GM19438 (cell line): ENCODE measurements at regions not wholly inside any gene's neighbourhood (a gene's known extent, or its start where the extent isn't known, plus 50 kb on each side); places are given as distances from the start of the nearest gene placed in this dataset.

Experiments
- ATAC-seq: cut with Tn5 transposase; IDR thresholded peaks from one replicate; pipeline ENCODE4 v1.9.1; 2021; ENCODE audit warnings: low read depth; ENCODE audit not compliant: unreplicated experiment

DNA sequence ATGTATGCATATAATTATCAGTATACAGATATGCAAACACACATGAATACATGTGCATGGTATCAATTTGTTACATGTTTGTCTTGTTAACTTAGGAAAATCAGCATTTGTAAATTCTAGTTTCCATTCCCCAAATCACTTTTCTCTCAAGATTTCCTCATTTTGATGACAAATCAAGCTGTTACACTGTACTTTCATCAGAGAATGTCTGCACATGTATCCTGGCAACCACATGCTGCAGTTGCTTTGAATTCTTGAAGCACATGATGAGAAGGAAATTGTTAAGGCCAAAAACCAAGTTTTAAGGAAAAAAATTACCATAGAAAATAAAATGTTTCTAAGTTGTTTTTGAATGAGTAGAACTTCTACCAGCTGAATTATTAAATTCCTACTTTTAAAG, 1834.5 kb downstream of the EFNA5 start:
- no peak for ATAC-seq

DNA sequence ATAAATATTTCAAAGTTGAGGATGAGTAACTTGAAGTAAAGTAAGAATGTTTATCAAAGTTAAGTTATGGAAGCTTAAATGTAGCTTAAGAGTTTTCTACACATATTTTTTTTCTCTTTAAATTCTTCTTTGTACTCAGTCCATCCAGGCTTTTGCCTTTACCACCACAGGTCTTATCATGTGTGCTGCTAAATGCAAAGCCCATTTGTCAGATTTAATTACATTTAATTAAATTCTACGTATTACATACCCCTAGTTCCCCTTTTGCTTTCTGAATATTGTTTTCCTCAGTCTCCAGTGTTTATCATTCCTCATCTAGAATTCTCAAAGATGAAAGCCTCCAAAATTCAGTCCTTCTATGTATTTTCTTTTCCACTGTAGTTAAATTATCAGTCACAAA, 1841.9 kb downstream of the EFNA5 start:
- no peak for ATAC-seq

GRCh38 chr5:105821800-105822199, 1848.9 kb downstream of the EFNA5 start:
- no peak for ATAC-seq

DNA sequence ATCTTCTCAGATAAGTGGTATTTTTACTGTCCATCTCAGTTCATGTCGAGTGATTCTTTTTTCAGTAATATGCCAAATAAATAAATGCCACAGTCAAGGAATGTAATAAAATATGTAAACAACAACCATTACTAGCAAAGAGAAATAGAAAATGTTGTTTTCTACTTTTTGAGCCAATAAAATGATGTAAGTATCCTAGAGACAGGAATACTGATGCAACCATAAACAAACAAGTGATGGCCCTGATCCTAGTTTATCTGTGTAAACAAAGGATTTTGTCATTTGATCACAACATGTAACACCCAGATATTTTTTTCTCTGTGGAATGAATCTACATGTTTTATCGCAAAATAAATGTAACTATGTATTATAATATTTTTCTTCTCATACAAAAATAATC, 1852.8 kb downstream of the EFNA5 start:
- no peak for ATAC-seq

DNA sequence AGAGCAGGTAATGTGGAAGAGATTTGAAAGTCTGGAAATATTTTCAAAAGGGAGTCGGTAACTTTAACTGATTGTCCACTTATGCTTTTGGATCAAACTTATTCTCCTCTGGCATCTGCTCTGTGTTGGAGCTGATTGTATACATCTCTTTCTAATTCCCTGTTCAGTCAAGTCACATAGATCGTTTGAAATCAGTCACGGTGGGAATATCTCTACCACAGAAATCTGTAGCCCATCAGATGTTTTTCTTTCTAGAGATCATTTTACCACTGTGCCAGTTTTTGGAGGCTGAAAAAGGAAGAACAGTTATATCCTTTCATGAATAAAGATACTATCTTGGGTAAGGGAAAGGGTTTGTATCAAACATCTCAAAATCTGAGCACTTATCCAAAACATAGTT, 1853.3 kb downstream of the EFNA5 start:
- no peak for ATAC-seq

DNA sequence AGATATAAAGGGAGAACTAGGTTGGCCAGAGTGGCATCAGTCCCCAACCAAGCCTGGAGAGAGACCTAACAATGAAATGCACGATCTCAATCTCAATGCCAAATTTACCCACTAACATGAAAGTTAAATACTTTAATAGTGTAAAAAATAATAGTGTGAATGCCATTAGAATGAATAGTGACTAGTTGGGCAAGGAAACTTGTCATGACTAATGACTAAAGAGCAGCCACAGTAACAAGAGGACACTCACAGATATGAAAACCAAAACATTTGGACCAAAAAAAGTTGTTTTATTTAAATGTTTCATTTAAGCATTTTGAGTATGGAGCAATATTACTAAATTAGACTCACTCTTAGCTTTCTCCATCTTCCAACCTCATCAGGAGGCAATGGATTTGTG, 1853.8 kb downstream of the EFNA5 start:
- no peak for ATAC-seq

GRCh38 chr5:105812304-105812703, 1858.4 kb downstream of the EFNA5 start:
- ATAC-seq: no peak

GRCh38 chr5:105807951-105808350, 1862.8 kb downstream of the EFNA5 start:
- ATAC-seq: no peak

DNA sequence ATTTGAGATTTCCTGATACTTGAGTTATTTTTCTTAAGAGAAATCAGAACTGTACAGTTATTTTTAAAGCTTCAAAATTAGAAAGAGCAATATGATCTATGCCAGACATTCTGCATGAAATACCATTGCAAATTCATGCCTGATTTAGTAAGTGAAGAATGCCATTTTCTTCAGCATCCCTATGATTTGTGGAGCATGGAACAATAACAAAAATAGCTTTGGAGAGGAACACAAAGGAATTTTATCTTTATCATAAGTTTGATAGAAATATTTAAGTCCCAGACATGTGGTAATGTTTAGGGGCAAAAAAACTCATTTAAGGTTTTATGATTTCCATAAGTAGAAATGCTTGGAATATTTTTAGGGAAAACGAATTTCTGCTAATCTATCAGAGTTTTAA, 1863.4 kb downstream of the EFNA5 start:
- ATAC-seq: no peak

DNA sequence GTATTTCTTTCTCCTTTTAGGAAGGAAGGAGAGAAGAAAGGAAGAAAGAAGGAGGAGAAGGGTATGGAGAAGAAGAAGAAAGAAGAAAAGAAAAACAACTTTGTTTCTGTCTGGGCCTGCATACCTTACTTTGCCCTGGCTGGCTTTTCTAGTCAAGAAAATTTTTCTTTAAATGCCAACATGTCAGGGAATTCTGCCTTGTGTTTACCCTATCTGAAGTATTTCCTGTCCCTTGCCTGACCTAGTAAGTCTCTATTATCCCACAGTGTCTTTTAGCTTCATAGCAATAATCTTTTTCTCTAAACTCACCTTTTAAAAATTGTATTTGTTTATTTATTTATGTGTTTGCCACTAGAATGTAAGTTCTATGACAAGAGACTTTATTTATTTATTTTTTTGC, 1864.1 kb downstream of the EFNA5 start:
- ATAC-seq: no peak

GRCh38 chr5:105803431-105803830, 1867.3 kb downstream of the EFNA5 start:
- no peak for ATAC-seq

DNA sequence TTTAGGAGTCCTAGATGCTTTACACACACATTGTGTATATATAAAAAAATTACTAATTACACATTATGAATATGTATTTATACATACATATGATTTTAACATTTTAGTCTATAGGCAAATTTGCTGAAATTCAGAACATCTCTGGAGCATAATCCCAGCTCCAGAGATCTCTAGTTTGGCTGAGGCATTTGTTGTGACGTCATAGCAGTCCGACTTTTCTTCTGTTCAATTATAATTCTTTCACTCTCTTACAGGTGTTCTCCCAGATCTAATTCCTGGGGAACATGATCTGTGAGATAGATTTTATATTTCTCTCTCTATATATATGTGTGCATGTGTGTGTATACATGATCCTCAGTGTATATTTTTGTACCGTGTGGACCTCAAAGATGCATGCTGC, 1876.2 kb downstream of the EFNA5 start:
- ATAC-seq: no peak

DNA sequence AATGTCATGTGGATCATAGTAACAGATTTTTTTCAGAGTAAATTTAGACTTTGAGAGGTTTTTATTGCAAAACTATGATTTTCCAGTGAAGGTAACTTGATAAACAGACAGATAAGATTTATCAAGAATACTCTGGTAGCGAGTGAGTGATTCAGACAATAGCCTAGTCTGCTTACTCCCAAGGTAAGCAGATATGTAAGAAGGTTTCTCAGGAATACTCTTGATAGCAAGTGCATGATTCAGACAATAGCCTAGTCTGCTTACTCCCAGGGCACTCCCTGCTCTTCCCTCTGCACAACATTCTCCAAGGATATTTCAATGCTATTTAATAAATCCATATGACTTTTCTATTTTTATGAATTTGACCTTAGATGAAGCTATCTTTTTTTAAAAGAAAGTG, 1881.5 kb downstream of the EFNA5 start:
- no peak for ATAC-seq

DNA sequence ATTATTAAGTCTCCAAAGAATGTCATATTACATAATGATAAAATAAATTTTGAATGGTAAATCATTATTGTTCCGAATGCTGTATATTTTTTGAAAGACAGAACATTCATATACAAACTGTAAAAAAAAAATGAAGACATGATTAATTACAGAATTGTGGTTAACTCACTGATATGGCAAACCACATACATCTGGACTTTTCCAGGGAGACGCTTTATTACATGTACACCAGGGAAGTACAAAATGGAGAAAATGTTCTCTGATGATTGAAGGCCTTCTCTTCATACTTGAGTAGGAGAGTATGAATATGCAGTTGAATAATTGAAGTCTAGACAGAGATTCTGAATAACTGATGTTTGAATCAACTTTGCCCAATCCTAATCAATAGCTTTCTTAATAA, 1886.9 kb downstream of the EFNA5 start:
- ATAC-seq: no peak

DNA sequence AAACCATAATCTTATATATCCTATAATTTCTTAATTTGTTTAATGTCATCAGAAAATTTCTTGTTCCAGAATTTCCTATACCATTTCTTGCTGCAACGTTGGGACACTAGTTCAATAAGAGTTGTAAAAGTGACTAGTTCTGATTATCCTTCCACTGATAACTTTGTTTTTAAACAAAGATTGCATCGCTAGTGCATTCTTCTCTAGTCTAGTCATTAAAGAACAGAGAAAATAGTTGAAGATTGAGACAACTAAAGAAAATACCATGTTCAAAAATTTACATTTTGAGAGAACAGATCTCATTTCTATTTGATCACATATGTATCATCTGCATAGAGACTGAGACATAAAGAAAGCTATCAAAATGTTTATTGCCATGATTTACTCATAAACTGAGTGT, 1888.2 kb downstream of the EFNA5 start:
- ATAC-seq: no peak

DNA sequence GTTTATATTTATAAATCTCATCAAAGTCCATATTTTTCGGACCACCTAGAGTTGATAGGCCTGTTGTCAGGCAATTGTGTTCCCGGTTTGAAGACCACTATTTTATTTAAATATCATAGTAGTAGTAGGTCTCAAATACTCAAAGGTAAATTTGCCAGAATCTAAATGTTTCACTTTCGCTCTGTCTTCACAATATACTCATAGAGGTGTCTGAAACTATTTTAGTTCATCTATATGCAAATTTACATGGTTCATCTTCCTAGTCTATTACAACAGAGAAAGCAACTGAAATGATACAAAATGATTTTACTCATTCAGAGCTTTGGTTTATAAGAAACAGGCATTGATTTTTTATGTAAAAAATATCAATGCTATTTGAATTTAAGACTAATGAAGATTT, 1897.5 kb downstream of the EFNA5 start:
- ATAC-seq: no peak

DNA sequence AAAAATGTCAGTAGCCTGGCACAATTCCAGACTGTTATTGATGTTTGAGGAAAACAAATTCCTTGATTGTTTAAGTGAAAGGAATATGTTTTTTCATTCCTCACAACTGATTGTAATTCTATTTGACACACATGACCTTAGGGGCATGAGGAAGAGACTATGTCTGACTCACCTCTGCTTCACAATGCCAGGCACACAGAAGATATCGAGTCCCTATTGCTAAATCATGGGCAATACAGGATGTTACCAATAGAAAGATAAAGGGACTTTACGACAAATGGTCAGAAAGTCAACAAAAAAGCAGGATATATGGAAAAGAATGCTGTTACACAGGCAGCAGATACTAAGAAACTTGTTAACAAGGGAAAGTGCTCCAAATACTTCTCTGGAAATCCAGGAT, 1903.5 kb downstream of the EFNA5 start:
- no peak for ATAC-seq

DNA sequence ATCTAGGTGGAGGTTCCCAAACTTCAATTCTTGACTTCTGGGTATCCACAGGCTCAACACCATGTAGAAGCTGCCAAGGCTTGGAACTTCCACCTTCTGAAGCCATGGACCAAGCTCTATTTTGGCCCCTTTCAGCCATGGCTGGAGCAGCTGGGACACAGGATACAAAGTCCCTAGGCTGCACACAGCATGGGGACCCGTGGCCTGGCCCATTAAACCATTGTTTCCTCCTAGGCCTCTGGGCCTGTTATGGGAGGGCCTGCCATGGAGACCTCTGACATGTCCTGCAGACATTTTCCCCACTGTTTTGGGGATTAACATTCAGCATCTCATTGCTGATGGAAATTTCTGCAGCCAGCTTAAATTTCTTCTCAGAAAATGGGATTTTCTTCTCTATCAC, 1908.0 kb downstream of the EFNA5 start:
- ATAC-seq: no peak

DNA sequence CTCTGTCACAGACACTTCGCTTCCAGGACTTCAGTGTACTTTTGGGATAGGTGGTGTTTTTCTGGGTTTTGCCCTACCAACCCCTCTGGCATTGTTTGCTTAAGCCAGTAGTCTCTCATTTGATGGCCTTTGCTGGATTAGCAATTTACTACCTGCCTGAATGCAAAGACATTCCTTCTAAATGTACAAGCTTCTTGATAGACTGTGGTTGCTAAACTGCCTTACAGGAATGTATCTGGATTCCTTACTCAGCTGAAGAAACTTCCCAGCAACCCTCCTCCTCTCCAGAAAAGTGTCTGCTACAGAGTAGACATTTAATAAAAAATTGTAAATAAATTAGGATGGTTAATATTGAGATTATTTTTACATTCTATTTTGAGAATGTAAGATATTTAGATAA, 1916.7 kb downstream of the EFNA5 start:
- ATAC-seq: no peak

- no peak for ATAC-seq
Measured at GRCh38 chr5:105752801-105753200, 1917.9 kb downstream of the EFNA5 start.

DNA sequence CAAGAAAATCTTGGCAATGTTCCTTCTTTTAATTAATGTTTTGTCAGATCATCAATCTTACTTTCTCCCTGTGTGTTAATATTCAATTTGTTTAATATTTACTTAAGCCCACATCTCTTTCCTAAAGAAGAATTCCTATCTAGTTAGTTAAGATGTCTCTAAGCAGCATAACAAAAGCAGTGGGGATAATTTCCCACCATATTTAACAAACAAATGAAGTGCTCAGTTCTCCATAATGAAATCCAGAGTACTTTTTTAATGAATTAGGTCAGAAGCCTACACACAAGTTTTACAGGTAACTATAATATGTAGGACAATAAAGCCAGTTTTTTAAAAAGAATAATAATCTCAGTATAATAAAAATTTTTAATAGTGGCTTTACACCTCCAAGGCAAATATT, 1918.8 kb downstream of the EFNA5 start:
- no peak for ATAC-seq

GRCh38 chr5:105745111-105745510, 1925.6 kb downstream of the EFNA5 start:
- no peak for ATAC-seq

DNA sequence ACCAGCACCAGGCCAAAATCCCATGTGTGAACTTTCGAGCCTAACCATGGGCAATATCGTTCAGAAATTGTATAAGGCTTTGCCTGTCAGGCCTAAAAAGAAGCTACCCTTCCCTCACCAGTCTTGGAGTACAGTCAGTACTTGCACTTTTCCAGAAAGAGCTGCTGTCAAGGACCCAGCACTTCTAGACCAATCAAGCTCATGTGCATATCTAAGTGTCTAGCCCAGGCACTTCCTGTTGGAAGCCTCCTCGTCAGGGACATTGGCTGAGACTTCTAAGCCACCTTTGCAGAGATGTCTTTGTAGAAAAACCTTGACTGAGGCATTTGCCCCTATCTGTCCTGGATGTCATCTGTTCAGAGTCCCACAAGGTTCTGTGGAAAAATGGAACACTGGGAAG, 1930.5 kb downstream of the EFNA5 start:
- no peak for ATAC-seq

- ATAC-seq: no peak
Measured at GRCh38 chr5:105739732-105740131, 1931.0 kb downstream of the EFNA5 start.
